BLaER1 (cell line): ENCODE measurements at regions not wholly inside any gene's neighbourhood (a gene's known extent, or its start where the extent isn't known, plus 50 kb on each side); places are given as distances from the start of the nearest gene placed in this dataset.

Source experiments
- H3K27ac ChIP-seq: shearing (Covaris generic); formaldehyde crosslinking; 2 replicates; pipeline ENCODE4 v1.8.1; 2022
- H3K27me3 ChIP-seq: shearing (Covaris generic); formaldehyde crosslinking; 2 replicates; pipeline ENCODE4 v1.8.1; 2022
- H3K36me3 ChIP-seq: shearing (Covaris generic); formaldehyde crosslinking; 2 replicates; pipeline ENCODE4 v1.8.1; 2022
- H3K4me1 ChIP-seq: shearing (Covaris generic); formaldehyde crosslinking; 2 replicates; pipeline ENCODE4 v1.8.1; 2022
- H3K4me2 ChIP-seq: shearing (Covaris generic); formaldehyde crosslinking; 2 replicates; pipeline ENCODE4 v1.8.1; 2022
- H3K4me3 ChIP-seq: shearing (Covaris generic); formaldehyde crosslinking; 2 replicates; pipeline ENCODE4 v1.8.1; 2022
- H3K9ac ChIP-seq: shearing (Covaris generic); formaldehyde crosslinking; 2 replicates; pipeline ENCODE4 v1.8.1; 2022
- H3K9me3 ChIP-seq: shearing (Covaris generic); formaldehyde crosslinking; 2 replicates; pipeline ENCODE4 v1.8.1; 2022
- H4K20me1 ChIP-seq: shearing (Covaris generic); formaldehyde crosslinking; 2 replicates; pipeline ENCODE4 v1.8.1; 2022
- Cebpa-rat ChIP-seq: shearing (Covaris generic); IDR thresholded peaks from 2 replicates; pipeline ENCODE4 v1.8.1; 2022

- Histone ChIP-seq H3K9ac (no peak overlapping the region), H3K27me3 (no peaks in the 10 kb centered on the region), H3K4me1 (no peaks in the 10 kb centered on the region), H3K36me3 (no peaks in the 10 kb centered on the region), H3K9me3 (no peaks in the 10 kb centered on the region), H3K4me2 (no peak overlapping the region), H3K27ac (no peak overlapping the region), H4K20me1 (no peaks in the 10 kb centered on the region), H3K4me3 (no peak overlapping the region)
- TF ChIP-seq Cebpa-rat: no peak
These were observed 388.8 kb upstream of the PDE3A start for GRCh38 chr12:19979584-19979983.

- H3K9me3 ChIP-seq: no peaks in the 10 kb centered on the region
- H3K4me2 ChIP-seq: no peak overlapping the region
- no peaks in the 10 kb centered on the region for H4K20me1 ChIP-seq
- H3K27me3 ChIP-seq: no peaks in the 10 kb centered on the region
- H3K4me1 ChIP-seq: no peaks in the 10 kb centered on the region
- no peaks in the 10 kb centered on the region for H3K36me3 ChIP-seq
- no peak overlapping the region for H3K27ac ChIP-seq
- TF ChIP-seq Cebpa-rat: no peak
- no peak overlapping the region for H3K4me3 ChIP-seq
- H3K9ac ChIP-seq: no peak overlapping the region
These were observed 386.4 kb upstream of the PDE3A start for GRCh38 chr12:19981944-19982343.

GRCh38 chr12:19988001-19988400, 380.3 kb upstream of the PDE3A start:
- Histone ChIP-seq H4K20me1 (no peaks in the 10 kb centered on the region), H3K4me2 (no peak overlapping the region), H3K36me3 (no peaks in the 10 kb centered on the region), H3K4me1 (no peaks in the 10 kb centered on the region), H3K9ac (no peak overlapping the region), H3K27me3 (no peaks in the 10 kb centered on the region), H3K9me3 (no peaks in the 10 kb centered on the region), H3K4me3 (no peak overlapping the region), H3K27ac (no peak overlapping the region)
- no peak for TF ChIP-seq Cebpa-rat

GRCh38 chr12:19988459-19988873, 379.9 kb upstream of the PDE3A start:
- no peaks in the 10 kb centered on the region for H3K27me3 ChIP-seq
- H3K4me1 ChIP-seq: no peaks in the 10 kb centered on the region
- no peaks in the 10 kb centered on the region for H4K20me1 ChIP-seq
- no peaks in the 10 kb centered on the region for H3K36me3 ChIP-seq
- H3K9me3 ChIP-seq: no peaks in the 10 kb centered on the region
- H3K4me3 ChIP-seq: no peak overlapping the region
- no peak overlapping the region for H3K4me2 ChIP-seq
- H3K9ac ChIP-seq: no peak overlapping the region
- no peak overlapping the region for H3K27ac ChIP-seq
- TF ChIP-seq Cebpa-rat: no peak

- no peaks in the 10 kb centered on the region for H3K9me3 ChIP-seq
- no peak overlapping the region for H3K9ac ChIP-seq
- H3K36me3 ChIP-seq: no peaks in the 10 kb centered on the region
- TF ChIP-seq Cebpa-rat: no peak
- H3K4me3 ChIP-seq: no peak overlapping the region
- no peak overlapping the region for H3K4me2 ChIP-seq
- H4K20me1 ChIP-seq: no peaks in the 10 kb centered on the region
- no peaks in the 10 kb centered on the region for H3K4me1 ChIP-seq
- no peaks in the 10 kb centered on the region for H3K27me3 ChIP-seq
- no peak overlapping the region for H3K27ac ChIP-seq
These were observed 379.4 kb upstream of the PDE3A start for GRCh38 chr12:19988948-19989347.

- H3K36me3 ChIP-seq: no peaks in the 10 kb centered on the region
- no peaks in the 10 kb centered on the region for H3K9me3 ChIP-seq
- no peak overlapping the region for H3K27ac ChIP-seq
- no peaks in the 10 kb centered on the region for H3K4me1 ChIP-seq
- H3K27me3 ChIP-seq: no peaks in the 10 kb centered on the region
- no peaks in the 10 kb centered on the region for H4K20me1 ChIP-seq
- H3K4me2 ChIP-seq: no peak overlapping the region
- no peak overlapping the region for H3K4me3 ChIP-seq
- H3K9ac ChIP-seq: no peak overlapping the region
- no peak for TF ChIP-seq Cebpa-rat
These were observed 377.2 kb upstream of the PDE3A start for GRCh38 chr12:19991146-19991545.

GRCh38 chr12:19992311-19992710, 376.0 kb upstream of the PDE3A start:
- Histone ChIP-seq H3K9me3 (no peaks in the 10 kb centered on the region), H3K9ac (no peak overlapping the region), H3K4me3 (no peak overlapping the region), H3K36me3 (no peaks in the 10 kb centered on the region), H4K20me1 (no peaks in the 10 kb centered on the region), H3K27me3 (no peaks in the 10 kb centered on the region), H3K27ac (no peak overlapping the region), H3K4me1 (no peaks in the 10 kb centered on the region), H3K4me2 (no peak overlapping the region)
- TF ChIP-seq Cebpa-rat: no peak

GRCh38 chr12:19994968-19995367, 373.4 kb upstream of the PDE3A start:
- H3K9me3 ChIP-seq: no peaks in the 10 kb centered on the region
- no peaks in the 10 kb centered on the region for H3K27me3 ChIP-seq
- H3K27ac ChIP-seq: no peak overlapping the region
- H3K4me2 ChIP-seq: no peak overlapping the region
- no peak overlapping the region for H3K9ac ChIP-seq
- TF ChIP-seq Cebpa-rat: no peak
- H3K36me3 ChIP-seq: no peaks in the 10 kb centered on the region
- H3K4me1 ChIP-seq: no peaks in the 10 kb centered on the region
- no peaks in the 10 kb centered on the region for H4K20me1 ChIP-seq
- no peak overlapping the region for H3K4me3 ChIP-seq

GRCh38 chr12:19997656-19998400, 370.5 kb upstream of the PDE3A start:
- no peak overlapping the region for H3K4me2 ChIP-seq
- no peaks in the 10 kb centered on the region for H3K36me3 ChIP-seq
- H3K4me3 ChIP-seq: no peak overlapping the region
- no peak overlapping the region for H3K27ac ChIP-seq
- no peaks in the 10 kb centered on the region for H4K20me1 ChIP-seq
- TF ChIP-seq Cebpa-rat: no peak
- no peaks in the 10 kb centered on the region for H3K9me3 ChIP-seq
- no peak overlapping the region for H3K9ac ChIP-seq
- H3K4me1 ChIP-seq: no peaks in the 10 kb centered on the region
- H3K27me3 ChIP-seq: no peaks in the 10 kb centered on the region

- H3K4me3 ChIP-seq: no peak overlapping the region
- H3K9ac ChIP-seq: no peak overlapping the region
- no peaks in the 10 kb centered on the region for H3K36me3 ChIP-seq
- H3K4me1 ChIP-seq: no peaks in the 10 kb centered on the region
- H4K20me1 ChIP-seq: no peaks in the 10 kb centered on the region
- H3K27ac ChIP-seq: no peak overlapping the region
- H3K9me3 ChIP-seq: no peaks in the 10 kb centered on the region
- H3K4me2 ChIP-seq: no peak overlapping the region
- TF ChIP-seq Cebpa-rat: no peak
- H3K27me3 ChIP-seq: no peaks in the 10 kb centered on the region
These were observed 369.9 kb upstream of the PDE3A start for GRCh38 chr12:19998411-19998810.
